SK-N-SH treated with all-trans-retinoic acid at 6 μM for 48 hours (cell line): ENCODE measurements at regions not wholly inside any gene's neighbourhood (a gene's known extent, or its start where the extent isn't known, plus 50 kb on each side); places are given as distances from the start of the nearest gene placed in this dataset.

ENCODE experiments used
- ATAC-seq: fragments of 200-7000 bp; cut with Tn5 transposase; 3 replicates; pipeline ENCODE4 v1.9.1; 2020; ENCODE audit warnings: mild to moderate bottlenecking, moderate library complexity
- BACH2 ChIP-seq: fragments of 250-450 bp; sonication (Bioruptor Pico); IDR thresholded peaks from 2 replicates; pipeline ENCODE4 v1.9.0; 2021; ENCODE audit warnings: mild to moderate bottlenecking, borderline replicate concordance
- CREB5 ChIP-seq: fragments of 250-450 bp; sonication (Bioruptor Pico); IDR thresholded peaks from 2 replicates; pipeline ENCODE4 v1.5.1; 2020; ENCODE audit warnings: low read depth, mild to moderate bottlenecking, moderate library complexity
- CSDC2 ChIP-seq: fragments of 250-450 bp; sonication (Bioruptor Pico); IDR thresholded peaks from 2 replicates; pipeline ENCODE4 v1.5.0; 2020; ENCODE audit warnings: mild to moderate bottlenecking, moderate library complexity
- ESRRG ChIP-seq: fragments of 250-450 bp; sonication (Bioruptor Pico); IDR thresholded peaks from 2 replicates; pipeline ENCODE4 v1.6.1; 2021; ENCODE audit warnings: mild to moderate bottlenecking
- GLIS3 ChIP-seq: fragments of 250-450 bp; sonication (Bioruptor Pico); IDR thresholded peaks from 2 replicates; pipeline ENCODE4 v1.5.0; 2020; ENCODE audit warnings: mild to moderate bottlenecking, moderate library complexity
- ISL1 ChIP-seq: fragments of 250-450 bp; sonication (Bioruptor Pico); IDR thresholded peaks from 2 replicates; pipeline ENCODE4 v2.1.2; 2022; ENCODE audit warnings: mild to moderate bottlenecking, moderate library complexity
- PATZ1 ChIP-seq: fragments of 250-450 bp; sonication (Bioruptor Pico); IDR thresholded peaks from 2 replicates; pipeline ENCODE4 v1.8.0; 2020; ENCODE audit warnings: mild to moderate bottlenecking, moderate library complexity, borderline replicate concordance
- POU6F1 ChIP-seq: fragments of 250-450 bp; sonication (Bioruptor Pico); IDR thresholded peaks from 2 replicates; pipeline ENCODE4 v1.8.0; 2021; ENCODE audit warnings: low read depth, mild to moderate bottlenecking, moderate library complexity, borderline replicate concordance
- PPARA ChIP-seq: fragments of 250-450 bp; sonication (Bioruptor Pico); IDR thresholded peaks from 2 replicates; pipeline ENCODE4 v1.5.0; 2020; ENCODE audit warnings: mild to moderate bottlenecking, borderline replicate concordance
- RARB ChIP-seq: fragments of 250-450 bp; sonication (Bioruptor Pico); IDR thresholded peaks from 2 replicates; pipeline ENCODE4 v1.8.0; 2021; ENCODE audit warnings: mild to moderate bottlenecking, moderate library complexity
- TCF4 ChIP-seq: fragments of 250-450 bp; sonication (Bioruptor Pico); IDR thresholded peaks from 2 replicates; pipeline ENCODE4 v1.8.0; 2021; ENCODE audit warnings: mild to moderate bottlenecking, moderate library complexity, borderline replicate concordance
- TOX ChIP-seq: fragments of 250-450 bp; sonication (Bioruptor Pico); IDR thresholded peaks from 2 replicates; pipeline ENCODE4 v1.8.0; 2021; ENCODE audit warnings: mild to moderate bottlenecking, moderate library complexity, borderline replicate concordance
- TSHZ2 ChIP-seq: fragments of 250-450 bp; sonication (Bioruptor Pico); IDR thresholded peaks from 2 replicates; pipeline ENCODE4 v1.5.0; 2020; ENCODE audit warnings: mild to moderate bottlenecking, moderate library complexity
- ZC3H10 ChIP-seq: fragments of 250-450 bp; sonication (Bioruptor Pico); IDR thresholded peaks from 2 replicates; pipeline ENCODE4 v1.5.1; 2021; ENCODE audit warnings: mild to moderate bottlenecking, moderate library complexity
- ZFP3 ChIP-seq: fragments of 250-450 bp; sonication (Bioruptor Pico); IDR thresholded peaks from 2 replicates; pipeline ENCODE4 v1.5.0; 2020; ENCODE audit warnings: mild to moderate bottlenecking, moderate library complexity
- ZNF565 ChIP-seq: fragments of 450-650 bp; formaldehyde crosslinking; conservative IDR thresholded peaks from 2 replicates; pipeline ENCODE4 v1.5.0; 2020; ENCODE audit warnings: low read depth, mild to moderate bottlenecking, moderate library complexity
- ZNF70 ChIP-seq: fragments of 450-650 bp; formaldehyde crosslinking; IDR thresholded peaks from 2 replicates; pipeline ENCODE4 v1.5.0; 2020; ENCODE audit warnings: mild to moderate bottlenecking, moderate library complexity
- ZNF8 ChIP-seq: fragments of 450-650 bp; formaldehyde crosslinking; IDR thresholded peaks from 2 replicates; pipeline ENCODE4 v1.5.0; 2020; ENCODE audit warnings: mild to moderate bottlenecking, moderate library complexity
- TF ChIP-seq, protein P1 (sequence below): fragments of 250-450 bp; sonication (Bioruptor Pico); IDR thresholded peaks from 2 replicates; pipeline ENCODE4 v1.5.1; 2021; ENCODE audit warnings: mild to moderate bottlenecking, moderate library complexity

- TF ChIP-seq CSDC2, result no peak
- TF ChIP-seq, all 23 proteins: peak for 0
- ATAC-seq, result no peak
Measured at GRCh38 chr5:87807783-87808182, 395.1 kb upstream of the CCNH start.

DNA sequence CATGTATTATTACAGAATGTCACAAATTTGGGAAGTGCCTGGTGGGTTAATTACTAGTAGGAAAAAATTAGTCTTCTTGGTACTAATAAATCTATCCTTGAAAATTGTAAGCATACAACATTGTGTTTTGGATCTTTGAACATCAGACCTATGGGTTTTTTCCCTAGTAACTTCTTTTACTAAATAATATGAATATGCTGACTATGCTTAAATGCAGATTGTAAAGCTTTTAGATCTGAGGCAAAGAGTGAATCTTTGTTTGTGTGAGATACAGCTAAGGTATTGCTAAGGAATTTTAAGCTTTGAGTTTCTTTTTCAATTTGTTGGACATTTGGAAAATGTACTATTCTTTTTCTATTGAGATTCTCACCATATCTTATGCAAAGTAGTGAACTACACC, 390.6 kb upstream of the CCNH start:
- ATAC-seq, result no peak
- TF ChIP-seq ZNF70 (no peak), TOX (CRISPR knock-in tag) (no peak), ESRRG (CRISPR knock-in tag) (no peak), PATZ1 (CRISPR knock-in tag) (no peak), GLIS3 (no peak)

DNA sequence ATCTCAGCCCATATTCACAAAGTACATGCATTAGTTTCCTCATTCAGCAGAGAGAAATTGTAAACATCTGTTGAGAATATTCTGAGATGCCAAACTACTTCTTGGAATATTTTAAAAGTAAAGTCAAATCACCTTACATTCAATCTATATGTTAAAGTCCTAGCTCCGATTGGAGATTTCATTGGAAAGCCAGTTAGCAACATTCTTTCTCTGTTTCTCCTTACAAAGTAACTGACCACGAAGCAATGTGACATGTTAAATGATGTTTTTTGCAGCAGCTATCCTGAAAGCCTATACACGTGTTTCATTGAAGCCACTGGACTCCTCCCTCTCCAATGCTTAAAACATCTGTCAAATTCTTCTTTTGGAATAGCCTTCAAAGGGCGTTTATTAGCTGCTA, 379.1 kb upstream of the CCNH start:
- TF ChIP-seq ESRRG (CRISPR knock-in tag) (no peak), TSHZ2 (CRISPR knock-in tag) (no peak), CREB5 (CRISPR knock-in tag) (no peak), ZNF565 (CRISPR knock-in tag) (no peak), ISL1 (no peak), ZNF8 (no peak), CSDC2 (no peak), RARB (CRISPR knock-in tag) (no peak), ZNF70 (no peak), PPARA (CRISPR knock-in tag) (no peak), BACH2 (CRISPR knock-in tag) (no peak), GLIS3 (no peak)
- TF ChIP-seq, all 23 proteins: peak for 0
- ATAC-seq, result no peak

DNA sequence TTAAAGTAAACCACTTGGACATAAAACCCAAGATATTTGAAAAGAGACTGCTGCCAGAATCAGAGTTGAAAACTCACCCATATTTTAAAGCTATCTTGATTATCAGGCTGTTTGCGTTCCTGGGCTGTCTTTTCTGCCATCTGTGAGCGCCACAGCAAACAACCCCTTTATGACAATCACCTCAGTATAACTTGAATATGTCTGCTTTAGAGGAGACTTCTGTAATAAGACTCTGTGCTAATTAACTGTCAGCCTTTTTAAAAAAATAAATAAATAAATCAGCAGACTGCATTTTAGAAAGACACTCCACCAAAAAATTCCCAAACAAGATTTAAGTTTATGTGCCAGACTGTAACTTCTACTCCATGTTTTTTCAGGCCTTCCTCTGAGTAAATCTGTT, 375.7 kb upstream of the CCNH start:
- no peak for ATAC-seq

More for the DNA sequence above, 375.7 kb upstream of the CCNH start:
- no peak for TF ChIP-seq ZNF565 (CRISPR knock-in tag)
- TF ChIP-seq TCF4 (CRISPR knock-in tag), result no peak
- no peak for TF ChIP-seq POU6F1
- TF ChIP-seq PPARA (CRISPR knock-in tag), result no peak
- TF ChIP-seq RARB (CRISPR knock-in tag), result no peak
- TF ChIP-seq ZNF70, result no peak
- no peak for TF ChIP-seq ISL1
- TF ChIP-seq ZC3H10, result no peak
- TF ChIP-seq ESRRG (CRISPR knock-in tag), result no peak
- no peak for TF ChIP-seq ZFP3 (CRISPR knock-in tag)
- TF ChIP-seq, protein P1, sequence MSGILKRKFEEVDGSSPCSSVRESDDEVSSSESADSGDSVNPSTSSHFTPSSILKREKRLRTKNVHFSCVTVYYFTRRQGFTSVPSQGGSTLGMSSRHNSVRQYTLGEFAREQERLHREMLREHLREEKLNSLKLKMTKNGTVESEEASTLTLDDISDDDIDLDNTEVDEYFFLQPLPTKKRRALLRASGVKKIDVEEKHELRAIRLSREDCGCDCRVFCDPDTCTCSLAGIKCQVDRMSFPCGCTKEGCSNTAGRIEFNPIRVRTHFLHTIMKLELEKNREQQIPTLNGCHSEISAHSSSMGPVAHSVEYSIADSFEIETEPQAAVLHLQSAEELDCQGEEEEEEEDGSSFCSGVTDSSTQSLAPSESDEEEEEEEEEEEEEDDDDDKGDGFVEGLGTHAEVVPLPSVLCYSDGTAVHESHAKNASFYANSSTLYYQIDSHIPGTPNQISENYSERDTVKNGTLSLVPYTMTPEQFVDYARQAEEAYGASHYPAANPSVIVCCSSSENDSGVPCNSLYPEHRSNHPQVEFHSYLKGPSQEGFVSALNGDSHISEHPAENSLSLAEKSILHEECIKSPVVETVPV (CRISPR knock-in tag), result no peak
